IMR-90 (cell line): ENCODE measurements at regions not wholly inside any gene's neighbourhood (a gene's known extent, or its start where the extent isn't known, plus 50 kb on each side); places are given as distances from the start of the nearest gene placed in this dataset.

Source experiments
- ATAC-seq: fragments of 200-7000 bp; cut with Tn5 transposase; 2 replicates; pipeline ENCODE4 v1.9.1; 2020; ENCODE audit warnings: low read depth, mild to moderate bottlenecking, moderate library complexity
- BruUV-seq: library from RNA; stranded (reverse); fragments of 400-500 nt; replicated peaks from 2 replicates; lab custom pipeline; 2021; lab: Mats Ljungman, UMichigan
- CTCF ChIA-PET: fragments of 300-600 bp; formaldehyde crosslinking; extraction: SDS; loops from one replicate; lab custom pipeline; 2021; ENCODE audit warnings: antibody characterized with exemption; lab: Yijun Ruan, JAX
- POLR2A ChIA-PET: fragments of 300-600 bp; sonication (Branson Sonifier 250); formaldehyde crosslinking; loops from one replicate; lab custom pipeline; 2022; ENCODE audit warnings: antibody characterized with exemption; ENCODE audit not compliant: unreplicated experiment; lab: Charles Lee
- DNase-seq: peaks from one replicate; pipeline ENCODE4 v3.0.0; 2013
- H2AFZ ChIP-seq: replicated peaks from 2 replicates; pipeline ENCODE3; 2013; ENCODE audit warnings: low read length, mild to moderate bottlenecking; ENCODE audit not compliant: poor library complexity
- H2AK5ac ChIP-seq: 2 replicates; pipeline ENCODE4 v1.6.1; 2013; ENCODE audit warnings: low read depth, low read length, inconsistent platforms
- H2AK9ac ChIP-seq: replicated peaks from 2 replicates; pipeline ENCODE3; 2013; ENCODE audit warnings: mild to moderate bottlenecking, low read depth, low read length, moderate library complexity; ENCODE audit not compliant: poor library complexity
- H2BK120ac ChIP-seq: 2 replicates; pipeline ENCODE4 v1.6.1; 2013; ENCODE audit warnings: low read depth, low read length, inconsistent platforms
- H2BK15ac ChIP-seq: 3 replicates; pipeline ENCODE4 v1.6.1; 2013; ENCODE audit warnings: low read depth, low read length, inconsistent platforms
- H2BK20ac ChIP-seq: 2 replicates; pipeline ENCODE4 v1.6.1; 2013; ENCODE audit warnings: low read depth, mild to moderate bottlenecking, inconsistent platforms, low read length, moderate library complexity
- H2BK5ac ChIP-seq: 2 replicates; pipeline ENCODE4 v1.6.1; 2013; ENCODE audit warnings: mild to moderate bottlenecking, low read depth, low read length, inconsistent platforms; ENCODE audit not compliant: poor library complexity, severe bottlenecking
- H3K14ac ChIP-seq: replicated peaks from 2 replicates; pipeline ENCODE4 v1.6.1; 2013; ENCODE audit warnings: low read depth, low read length, inconsistent platforms
- H3K18ac ChIP-seq: 2 replicates; pipeline ENCODE4 v1.6.1; 2013; ENCODE audit warnings: low read depth, low read length, control low read depth
- H3K23ac ChIP-seq: 2 replicates; pipeline ENCODE4 v1.6.1; 2013; ENCODE audit warnings: low read depth, low read length, inconsistent platforms
- H3K27ac ChIP-seq: 2 replicates; pipeline ENCODE4 v1.5.1; 2013; ENCODE audit warnings: mild to moderate bottlenecking, control low read depth, low read length; ENCODE audit not compliant: insufficient read depth
- H3K27me3 ChIP-seq: 2 replicates; pipeline ENCODE4 v1.6.1; 2013; ENCODE audit warnings: low read length; ENCODE audit not compliant: control insufficient read depth, insufficient read depth
- H3K36me3 ChIP-seq: 2 replicates; pipeline ENCODE4 v1.6.1; 2013; ENCODE audit warnings: low read length, mixed read lengths; ENCODE audit not compliant: control insufficient read depth, insufficient read depth
- H3K4ac ChIP-seq: 2 replicates; pipeline ENCODE4 v1.6.1; 2013; ENCODE audit warnings: low read depth, low read length, inconsistent platforms
- H3K4me1 ChIP-seq: 2 replicates; pipeline ENCODE4 v1.6.1; 2013; ENCODE audit warnings: low read length, mixed read lengths; ENCODE audit not compliant: control insufficient read depth, insufficient read depth
- H3K4me2 ChIP-seq: 2 replicates; pipeline ENCODE4 v1.6.1; 2013; ENCODE audit warnings: low read depth, mild to moderate bottlenecking, control low read depth, low read length, moderate library complexity
- H3K4me3 ChIP-seq: 2 replicates; pipeline ENCODE4 v1.5.1; 2013; ENCODE audit warnings: low read depth, mild to moderate bottlenecking, control low read depth, low read length, moderate library complexity; ENCODE audit not compliant: insufficient read depth
- H3K56ac ChIP-seq: 2 replicates; pipeline ENCODE4 v1.6.1; 2013; ENCODE audit warnings: low read length, inconsistent platforms; ENCODE audit not compliant: insufficient read depth; ENCODE audit errors: extremely low read depth
- H3K79me1 ChIP-seq, 2 experiments: 2 replicates each; pipeline ENCODE4 v1.6.1; 2013; ENCODE audit warnings: low read length in 2 of 2, inconsistent platforms in 1 of 2, low read depth in 1 of 2
- H3K9ac ChIP-seq: 2 replicates; pipeline ENCODE4 v1.6.1; 2013; ENCODE audit warnings: low read depth, low read length, control low read depth
- H3K9me1 ChIP-seq: 2 replicates; pipeline ENCODE4 v1.6.1; 2013; ENCODE audit warnings: low read length, inconsistent platforms; ENCODE audit not compliant: insufficient read depth
- H3K9me3 ChIP-seq: 2 replicates; pipeline ENCODE4 v1.6.1; 2013; ENCODE audit warnings: low read length; ENCODE audit not compliant: control insufficient read depth, insufficient read depth
- H4K20me1 ChIP-seq: 2 replicates; pipeline ENCODE4 v1.6.1; 2013; ENCODE audit warnings: low read length, inconsistent platforms; ENCODE audit not compliant: insufficient read depth
- H4K5ac ChIP-seq: 2 replicates; pipeline ENCODE4 v1.6.1; 2013; ENCODE audit warnings: mild to moderate bottlenecking, low read depth, low read length, control low read depth
- H4K8ac ChIP-seq, 2 experiments: 2 replicates each; pipeline ENCODE4 v1.6.1; 2013; ENCODE audit warnings: low read depth in 2 of 2, low read length in 2 of 2, control low read depth in 1 of 2, inconsistent platforms in 1 of 2
- H4K91ac ChIP-seq: 2 replicates; pipeline ENCODE4 v1.6.1; 2013; ENCODE audit warnings: low read depth, low read length, inconsistent platforms; ENCODE audit not compliant: insufficient read depth
- BHLHE40 ChIP-seq: fragments of 150-350 bp; IDR thresholded peaks from 2 replicates; pipeline ENCODE4 v1.6.1; 2016; ENCODE audit warnings: mild to moderate bottlenecking, low read depth, low read length
- CEBPB ChIP-seq: IDR thresholded peaks from 2 replicates; pipeline ENCODE4 v1.6.1; 2012; ENCODE audit warnings: low read depth, low read length, improper control_type of control experiment
- ELK1 ChIP-seq: fragments of 150-350 bp; IDR thresholded peaks from 2 replicates; pipeline ENCODE4 v1.6.1; 2016; ENCODE audit warnings: low read depth, mild to moderate bottlenecking, low read length, moderate library complexity, borderline replicate concordance
- MAFK ChIP-seq: IDR thresholded peaks from 2 replicates; pipeline ENCODE4 v1.6.1; 2012; ENCODE audit warnings: low read depth, low read length, improper control_type of control experiment
- MAZ ChIP-seq: IDR thresholded peaks from 2 replicates; pipeline ENCODE4 v1.6.1; 2012; ENCODE audit warnings: low read depth, mild to moderate bottlenecking, low read length, improper control_type of control experiment, moderate library complexity, borderline replicate concordance
- RFX5 ChIP-seq: IDR thresholded peaks from 2 replicates; pipeline ENCODE4 v1.8.0; 2012; ENCODE audit warnings: low read depth, mild to moderate bottlenecking, low read length, moderate library complexity
- WGBS, 2 experiments: methylation state at CpG; one replicate each; pipeline versions ENCODE4 v1.1.5 to v1.1.7; 2013; ENCODE audit warnings: missing lambda C conversion rate in 2 of 2; ENCODE audit not compliant: insufficient read length in 1 of 2; ENCODE audit errors: extremely low coverage in 2 of 2; 5-methylcytosine and 5-hydroxymethylcytosine counted together
- dilution Hi-C: fragments of 300-500 bp; cut with HindIII; formaldehyde crosslinking; loops from one replicate; pipeline ENCODE4 v1.14.3; 2018; ENCODE audit warnings: low sequenced_read_pairs; ENCODE audit not compliant: unreplicated experiment
- in situ Hi-C: fragments of 300-500 bp; cut with MboI; formaldehyde crosslinking; loops from 3 replicates; pipeline ENCODE4 v1.14.3; 2019; ENCODE audit warnings: low sequenced_read_pairs, inconsistent platforms, mixed read lengths
- intact Hi-C: fragments of 100-400 bp; cut with micrococcal nuclease; formaldehyde crosslinking; loops from 2 replicates; pipeline ENCODE4 v1.10.0; 2022
- TF ChIP-seq, protein P1 (sequence below): fragments of 150-350 bp; IDR thresholded peaks from 2 replicates; pipeline ENCODE4 v1.6.1; 2017; ENCODE audit warnings: mild to moderate bottlenecking, antibody characterized with exemption, low read length, low read depth

GRCh38 chr2:15798701-15799431 is 141.5 kb upstream of the MYCN start:
- POLR2A ChIA-PET: no interaction called here

More at GRCh38 chr2:15798701-15799431, 141.5 kb upstream of the MYCN start:
- no peak for DNase-seq
- H2BK15ac ChIP-seq: no peak overlapping the region
- H3K23ac ChIP-seq: no peak overlapping the region
- H3K4ac ChIP-seq: no peak overlapping the region
- no peak overlapping the region for H3K27ac ChIP-seq
- in situ Hi-C loops: no loop called here
- H3K27me3 ChIP-seq: no peaks in the 10 kb centered on the region
- H2AK9ac ChIP-seq: no peak overlapping the region
- H2BK20ac ChIP-seq: no peak overlapping the region
- H3K9me3 ChIP-seq: peaks cover 39% of the 10 kb centered on the region
- no peak overlapping the region for H3K14ac ChIP-seq
- WGBS, 2 experiments: no CpG with 5 or more reads among the region's 5 CpGs
- H4K5ac ChIP-seq: no peak overlapping the region
- H4K8ac ChIP-seq: no peak overlapping the region
- H3K36me3 ChIP-seq: no peaks in the 10 kb centered on the region
- no TSS peak for BruUV-seq
- H3K4me1 ChIP-seq: no peaks in the 10 kb centered on the region
- TF ChIP-seq BHLHE40: no peak
- TF ChIP-seq RFX5: no peak
- no peak for TF ChIP-seq CEBPB
- no peak for TF ChIP-seq MAFK
- no peak for TF ChIP-seq MAZ
- TF ChIP-seq, protein P1, sequence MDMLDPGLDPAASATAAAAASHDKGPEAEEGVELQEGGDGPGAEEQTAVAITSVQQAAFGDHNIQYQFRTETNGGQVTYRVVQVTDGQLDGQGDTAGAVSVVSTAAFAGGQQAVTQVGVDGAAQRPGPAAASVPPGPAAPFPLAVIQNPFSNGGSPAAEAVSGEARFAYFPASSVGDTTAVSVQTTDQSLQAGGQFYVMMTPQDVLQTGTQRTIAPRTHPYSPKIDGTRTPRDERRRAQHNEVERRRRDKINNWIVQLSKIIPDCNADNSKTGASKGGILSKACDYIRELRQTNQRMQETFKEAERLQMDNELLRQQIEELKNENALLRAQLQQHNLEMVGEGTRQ: no peak
- no peak for TF ChIP-seq ELK1
- no peak overlapping the region for H3K4me3 ChIP-seq
- intact Hi-C loops: no loop called here
- no peaks in the 10 kb centered on the region for H3K79me1 ChIP-seq
- no peak overlapping the region for H2AFZ ChIP-seq
- H2BK5ac ChIP-seq: no peak overlapping the region
- H3K9ac ChIP-seq: no peak overlapping the region
- CTCF ChIA-PET: no interaction called here
- H2BK120ac ChIP-seq: no peak overlapping the region
- no peaks in the 10 kb centered on the region for H3K9me1 ChIP-seq
- H3K56ac ChIP-seq: no peak overlapping the region
- no peak overlapping the region for H3K4me2 ChIP-seq
- no peaks in the 10 kb centered on the region for H4K20me1 ChIP-seq
- no peak overlapping the region for H2AK5ac ChIP-seq
- H4K91ac ChIP-seq: no peak overlapping the region
- ATAC-seq: no peak
- dilution Hi-C loops: no loop called here
- H3K18ac ChIP-seq: no peak overlapping the region
